SK-N-SH (cell line): ENCODE measurements at regions not wholly inside any gene's neighbourhood (a gene's known extent, or its start where the extent isn't known, plus 50 kb on each side); places are given as distances from the start of the nearest gene placed in this dataset.

Experiments
- CTCF ChIA-PET: fragments of 300-600, 350-600 bp; formaldehyde crosslinking; extraction: SDS; loops from one replicate; lab custom pipeline; 2021; lab: Yijun Ruan, JAX
- POLR2A ChIA-PET: fragments of 350-600 bp; sonication (Branson Sonifier 250); formaldehyde crosslinking; extraction: SDS; loops from one replicate; lab custom pipeline; 2020; ENCODE audit warnings: antibody characterized with exemption, inconsistent platforms; lab: Yijun Ruan, JAX
- DNase-seq: peaks from one replicate; pipeline ENCODE4 v3.0.0; 2012
- H2AFZ ChIP-seq: fragments of 200-600 bp; sonication (generic); 2 replicates; pipeline ENCODE4 v1.8.1; 2016; ENCODE audit warnings: antibody characterized with exemption, mild to moderate bottlenecking, low read depth
- H3F3A ChIP-seq: fragments of 200-600 bp; sonication (generic); replicated peaks from 2 replicates; pipeline ENCODE3; 2016; ENCODE audit warnings: antibody characterized with exemption, mild to moderate bottlenecking; ENCODE audit not compliant: insufficient read depth
- H3K27ac ChIP-seq, 2 experiments: fragments of 200-500 bp in 1 of 2; fragments of 200-600 bp in 1 of 2; sonication (Bioruptor generic) in 1 of 2; sonication (generic), shearing (Covaris generic) in 1 of 2; 2 replicates each; pipeline versions ENCODE4 v1.5.1 to v1.6.1; 2014 to 2016; ENCODE audit warnings: low read depth in 2 of 2, inconsistent platforms in 1 of 2, low read length in 1 of 2, mild to moderate bottlenecking in 1 of 2, mixed read lengths in 1 of 2
- H3K27me3 ChIP-seq: fragments of 200-600 bp; sonication (generic), shearing (Covaris generic); 2 replicates; pipeline ENCODE4 v1.6.1; 2016; ENCODE audit warnings: mixed run types; ENCODE audit not compliant: insufficient read depth
- H3K36me3 ChIP-seq, 2 experiments: fragments of 200-500 bp in 1 of 2; fragments of 200-600 bp in 1 of 2; sonication (Bioruptor generic) in 1 of 2; sonication (generic) in 1 of 2; replicated peaks in 1 of 2; 2 replicates each; pipeline versions ENCODE3 to v1.5.1; 2014 to 2016; ENCODE audit warnings: low read length in 1 of 2, mild to moderate bottlenecking in 1 of 2; ENCODE audit not compliant: insufficient read depth in 2 of 2, control insufficient read depth in 1 of 2
- H3K4me1 ChIP-seq, 2 experiments: fragments of 200-500 bp in 1 of 2; fragments of 200-600 bp in 1 of 2; sonication (Bioruptor generic) in 1 of 2; sonication (generic), shearing (Covaris generic) in 1 of 2; 2 replicates each; pipeline versions ENCODE4 v1.5.1 to v1.6.1; 2014 to 2016; ENCODE audit warnings: low read depth in 1 of 2, low read length in 1 of 2, mixed run types in 1 of 2; ENCODE audit not compliant: insufficient read depth in 2 of 2, control insufficient read depth in 1 of 2
- H3K4me2 ChIP-seq: fragments of 200-600 bp; sonication (generic), shearing (Covaris generic); 2 replicates; pipeline ENCODE4 v1.6.1; 2017; ENCODE audit warnings: mixed run types
- H3K4me3 ChIP-seq, 2 experiments: fragments of 200-500 bp in 1 of 2; fragments of 200-600 bp in 1 of 2; sonication (Bioruptor generic) in 1 of 2; sonication (generic), shearing (Covaris generic) in 1 of 2; 2 replicates each; pipeline versions ENCODE4 v1.5.1 to v1.8.1; 2014 to 2016; ENCODE audit warnings: low read depth in 2 of 2, inconsistent platforms in 1 of 2, low read length in 1 of 2, mild to moderate bottlenecking in 1 of 2, mixed read lengths in 1 of 2, moderate library complexity in 1 of 2
- H3K79me2 ChIP-seq: fragments of 200-600 bp; sonication (generic); 2 replicates; pipeline ENCODE4 v1.8.1; 2017; ENCODE audit warnings: mild to moderate bottlenecking; ENCODE audit not compliant: insufficient read depth
- H3K9ac ChIP-seq: fragments of 200-600 bp; sonication (generic); 2 replicates; pipeline ENCODE4 v1.6.1; 2017; ENCODE audit warnings: mixed run types
- H3K9me2 ChIP-seq: fragments of 200-600 bp; sonication (generic); 2 replicates; pipeline ENCODE4 v1.6.1; 2017; ENCODE audit warnings: mixed run types
- H3K9me3 ChIP-seq: fragments of 200-600 bp; sonication (generic); 2 replicates; pipeline ENCODE4 v1.6.1; 2017; ENCODE audit warnings: mixed run types, mild to moderate bottlenecking, moderate library complexity
- H4K20me1 ChIP-seq: fragments of 200-600 bp; sonication (generic); 2 replicates; pipeline ENCODE4 v1.6.1; 2017; ENCODE audit warnings: mild to moderate bottlenecking, mixed run types; ENCODE audit not compliant: insufficient read depth
- EP300 ChIP-seq, 2 experiments: IDR thresholded peaks; 2 replicates each; pipeline versions ENCODE4 v1.4.0 to v1.6.1; 2012; ENCODE audit warnings: borderline replicate concordance in 1 of 2, low read depth in 1 of 2, low read length in 1 of 2
- EZH2phosphoT487 ChIP-seq: fragments of 200-600 bp; sonication (generic); IDR thresholded peaks from 2 replicates; pipeline ENCODE4 v1.6.1; 2017; ENCODE audit warnings: low read depth, mixed run types, mild to moderate bottlenecking, antibody characterized with exemption, moderate library complexity, borderline replicate concordance
- FOSL2 ChIP-seq: IDR thresholded peaks from 2 replicates; pipeline ENCODE4 v1.4.0; 2012; ENCODE audit warnings: low read depth, mild to moderate bottlenecking, moderate library complexity, borderline replicate concordance
- MEF2A ChIP-seq: IDR thresholded peaks from 2 replicates; pipeline ENCODE4 v1.4.0; 2012; ENCODE audit warnings: low read depth, borderline replicate concordance
- NRF1 ChIP-seq: IDR thresholded peaks from 2 replicates; pipeline ENCODE4 v1.6.1; 2012; ENCODE audit warnings: low read depth, mild to moderate bottlenecking, low read length
- PBX3 ChIP-seq: IDR thresholded peaks from 2 replicates; pipeline ENCODE4; 2012
- RFX5 ChIP-seq: IDR thresholded peaks from 2 replicates; pipeline ENCODE4 v1.6.1; 2012; ENCODE audit warnings: mild to moderate bottlenecking, improper control_type of control experiment, low read length
- SIN3A ChIP-seq: IDR thresholded peaks from 2 replicates; pipeline ENCODE4 v1.6.1; 2012; ENCODE audit warnings: low read depth, mild to moderate bottlenecking, low read length, moderate library complexity, borderline replicate concordance
- SMC3 ChIP-seq: IDR thresholded peaks from 2 replicates; pipeline ENCODE4 v1.6.1; 2012; ENCODE audit warnings: low read depth, low read length, improper control_type of control experiment
- TEAD4 ChIP-seq: IDR thresholded peaks from 2 replicates; pipeline ENCODE4 v1.4.0; 2012; ENCODE audit warnings: mild to moderate bottlenecking, borderline replicate concordance; ENCODE audit not compliant: insufficient read depth
- WGBS: methylation state at CpG from one replicate; pipeline ENCODE4 v1.1.6; 2017; ENCODE audit warnings: low lambda C conversion rate; 5-methylcytosine and 5-hydroxymethylcytosine counted together
- TF ChIP-seq, protein P1 (sequence below): fragments of 200-600 bp; sonication (generic); IDR thresholded peaks from 2 replicates; pipeline ENCODE4 v1.6.1; 2017; ENCODE audit warnings: antibody characterized with exemption, mild to moderate bottlenecking, moderate library complexity
- TF ChIP-seq, protein P2 (sequence below): fragments of 150-350 bp; IDR thresholded peaks from 2 replicates; pipeline ENCODE4 v1.6.1; 2017; ENCODE audit warnings: antibody characterized with exemption, low read length, low read depth, borderline replicate concordance

DNA sequence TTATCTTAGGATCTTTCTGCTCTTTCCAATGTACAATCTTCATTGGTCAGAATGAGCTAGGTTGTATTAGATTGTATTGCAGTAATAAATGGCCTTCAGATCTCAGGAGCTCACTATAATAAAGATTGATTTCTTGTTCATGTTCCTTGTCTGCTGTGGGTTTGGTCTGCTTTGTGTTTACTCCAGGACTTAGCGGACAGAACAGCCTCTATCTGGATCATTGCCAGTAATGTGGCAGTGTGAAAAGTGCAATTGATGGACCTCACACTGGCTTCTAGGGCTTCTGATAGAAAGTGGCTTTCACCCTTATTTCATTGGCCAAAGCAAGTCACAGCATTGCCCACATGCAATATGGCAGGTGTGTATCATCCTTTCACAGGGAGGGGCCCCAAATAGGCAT is 81.2 kb downstream of the BTG1 start:
- Histone ChIP-seq H3K4me3 (no peak overlapping the region), H3K4me1 (peaks cover 9 to 18% of the 10 kb centered on the region in 2 experiments; a peak in 3 of 4 replicates), H3F3A (peaks cover 5% of the 10 kb centered on the region), H3K79me2 (no peaks in the 10 kb centered on the region), H3K27me3 (no peaks in the 10 kb centered on the region), H4K20me1 (no peaks in the 10 kb centered on the region), H2AFZ (no peak overlapping the region), H3K9me3 (no peaks in the 10 kb centered on the region), H3K27ac (peak overlapping the region in 1 of 2 experiments; percentile 34; a peak in 1 of 4 replicates), H3K9me2 (no peaks in the 10 kb centered on the region), H3K36me3 (no peaks in the 10 kb centered on the region), H3K9ac (no peak overlapping the region), H3K4me2 (no peak overlapping the region)
- POLR2A ChIA-PET, result interaction anchor here (1.2 kb wide), 1 partner anchor 81 kb away, joined by 4 read pairs; the partner anchor contains the start of gene BTG1
- DNase-seq, result no peak
- TF ChIP-seq RFX5 (no peak), EP300 (IDR thresholded peaks at IDR 0.05; ENCODE audit: borderline replicate concordance in 1 of 2, low read depth in 1 of 2, low read length in 1 of 2) (peak in 1 of 2 experiments; percentile 28; a peak in 1 of 4 replicates)
- CTCF ChIA-PET, result interaction anchor here (0.7 to 1.8 kb wide), 3 partner anchors 17 to 683 kb away, joined by 3 to 10 read pairs (median 4); no protein-coding TSS in a partner anchor
- 75% methylated on average over 1 of the region's 1 CpG for WGBS

- Histone ChIP-seq H3F3A (peaks cover 5% of the 10 kb centered on the region), H3K4me3 (no peak overlapping the region), H2AFZ (no peak overlapping the region), H3K27me3 (no peaks in the 10 kb centered on the region), H3K79me2 (no peaks in the 10 kb centered on the region), H3K36me3 (no peaks in the 10 kb centered on the region), H3K4me1 (peaks cover 10 to 18% of the 10 kb centered on the region in 2 experiments; a peak in 3 of 4 replicates)
- POLR2A ChIA-PET, result interaction anchor here (1.2 kb wide), 1 partner anchor 82 kb away, joined by 4 read pairs; the partner anchor contains the start of gene BTG1
- DNase-seq, result no peak
- CTCF ChIA-PET, result interaction anchor here (0.6 to 1.8 kb wide), 4 partner anchors 77 to 682 kb away, joined by 3 to 10 read pairs (median 4); no protein-coding TSS in a partner anchor
- TF ChIP-seq SMC3 (no peak), MEF2A (no peak), NRF1 (no peak), EP300 (IDR thresholded peaks at IDR 0.05; ENCODE audit: borderline replicate concordance in 1 of 2, low read depth in 1 of 2, low read length in 1 of 2) (no peak), TEAD4 (no peak), SIN3A (no peak), PBX3 (no peak), EZH2phosphoT487 (no peak), FOSL2 (no peak), RFX5 (no peak)
- TF ChIP-seq, protein P1, sequence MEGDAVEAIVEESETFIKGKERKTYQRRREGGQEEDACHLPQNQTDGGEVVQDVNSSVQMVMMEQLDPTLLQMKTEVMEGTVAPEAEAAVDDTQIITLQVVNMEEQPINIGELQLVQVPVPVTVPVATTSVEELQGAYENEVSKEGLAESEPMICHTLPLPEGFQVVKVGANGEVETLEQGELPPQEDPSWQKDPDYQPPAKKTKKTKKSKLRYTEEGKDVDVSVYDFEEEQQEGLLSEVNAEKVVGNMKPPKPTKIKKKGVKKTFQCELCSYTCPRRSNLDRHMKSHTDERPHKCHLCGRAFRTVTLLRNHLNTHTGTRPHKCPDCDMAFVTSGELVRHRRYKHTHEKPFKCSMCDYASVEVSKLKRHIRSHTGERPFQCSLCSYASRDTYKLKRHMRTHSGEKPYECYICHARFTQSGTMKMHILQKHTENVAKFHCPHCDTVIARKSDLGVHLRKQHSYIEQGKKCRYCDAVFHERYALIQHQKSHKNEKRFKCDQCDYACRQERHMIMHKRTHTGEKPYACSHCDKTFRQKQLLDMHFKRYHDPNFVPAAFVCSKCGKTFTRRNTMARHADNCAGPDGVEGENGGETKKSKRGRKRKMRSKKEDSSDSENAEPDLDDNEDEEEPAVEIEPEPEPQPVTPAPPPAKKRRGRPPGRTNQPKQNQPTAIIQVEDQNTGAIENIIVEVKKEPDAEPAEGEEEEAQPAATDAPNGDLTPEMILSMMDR, result no peak
- TF ChIP-seq, protein P2, sequence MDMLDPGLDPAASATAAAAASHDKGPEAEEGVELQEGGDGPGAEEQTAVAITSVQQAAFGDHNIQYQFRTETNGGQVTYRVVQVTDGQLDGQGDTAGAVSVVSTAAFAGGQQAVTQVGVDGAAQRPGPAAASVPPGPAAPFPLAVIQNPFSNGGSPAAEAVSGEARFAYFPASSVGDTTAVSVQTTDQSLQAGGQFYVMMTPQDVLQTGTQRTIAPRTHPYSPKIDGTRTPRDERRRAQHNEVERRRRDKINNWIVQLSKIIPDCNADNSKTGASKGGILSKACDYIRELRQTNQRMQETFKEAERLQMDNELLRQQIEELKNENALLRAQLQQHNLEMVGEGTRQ, result no peak
- TF ChIP-seq, all 33 proteins: peak for 0
- Histone ChIP-seq H3K9ac (no peak overlapping the region), H3K9me3 (no peaks in the 10 kb centered on the region), H3K9me2 (no peaks in the 10 kb centered on the region), H3K4me2 (no peak overlapping the region), H3K27ac (peak overlapping the region in 1 of 2 experiments; percentile 83; a peak in 2 of 4 replicates), H4K20me1 (no peaks in the 10 kb centered on the region)
- 82% methylated on average over 3 of the region's 3 CpGs for WGBS
Measured at GRCh38 chr12:92063641-92064040, 82.0 kb downstream of the BTG1 start.
